ENCODE measurements at regions not wholly inside any gene's neighbourhood (a gene's known extent, or its start where the extent isn't known, plus 50 kb on each side); places are given as distances from the start of the nearest gene placed in this dataset.

DNA sequence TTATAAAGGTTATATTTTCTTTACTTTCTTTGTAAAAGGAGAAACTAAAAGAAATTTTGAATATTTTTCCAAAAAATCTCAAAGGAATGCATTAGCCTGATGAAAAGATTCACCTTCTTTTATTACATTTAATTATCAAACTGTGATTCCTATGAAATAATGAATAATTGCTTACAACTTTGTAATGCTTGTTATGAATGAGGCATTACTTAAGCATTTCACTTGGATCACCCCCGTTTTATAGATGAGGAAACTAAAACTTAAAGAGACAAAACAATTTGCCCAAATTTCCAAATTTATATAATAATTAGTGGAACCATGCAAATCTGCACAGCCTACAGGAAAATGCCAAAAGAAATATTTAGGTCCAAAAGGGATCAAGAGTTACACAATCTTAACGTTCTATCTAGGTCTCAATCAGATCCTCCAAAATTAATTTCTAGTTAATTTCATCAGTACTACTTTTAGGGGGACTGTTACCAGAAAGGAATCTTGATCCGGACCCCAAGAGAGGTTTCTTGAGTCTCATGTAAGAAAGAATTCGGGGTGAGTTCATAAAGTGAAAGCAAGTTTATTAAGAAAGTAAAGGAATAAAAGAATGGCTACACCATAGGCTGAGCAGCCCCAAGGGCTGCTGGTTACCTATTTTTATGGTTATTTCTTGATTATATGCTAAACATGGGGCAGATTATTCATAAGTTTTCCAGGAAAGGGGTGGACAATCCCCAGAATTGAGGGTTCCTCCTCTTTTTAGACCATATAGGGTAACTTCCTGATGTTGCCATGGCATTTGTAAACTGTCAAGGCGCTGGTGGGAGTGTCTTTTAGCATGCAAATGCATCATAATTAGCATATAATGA, 288.0 kb downstream of the ADGB start:
- no peak for ATAC-seq
- CTCF ChIA-PET (ENCODE audit: low intra/inter-chr PET ratio, low total read pairs): no interaction called here
- no peak overlapping the region for H3K9ac ChIP-seq (ENCODE audit: insufficient read depth, low read depth, low read length)
- in situ Hi-C loops (cut with HindIII; ENCODE audit: extremely low pct_ligation_motif_present, low pct_unique_long_range_greater_than_20kb) (no loop called here), intact Hi-C loops (cut with micrococcal nuclease; ENCODE audit: unreplicated experiment) (no loop called here)
- H3K4me3 ChIP-seq (replicated peaks in 1 of 3; ENCODE audit: insufficient read depth in 1 of 3, low read depth in 2 of 3, low read length in 3 of 3): no peak overlapping the region
- POLR2A ChIA-PET: no interaction called here
- BruUV-seq (replicated peaks): no TSS peak
- 26% methylated on average over 5 of the region's 5 CpGs for WGBS (ENCODE audit: low lambda C conversion rate)
- H2AFZ ChIP-seq (ENCODE audit: low read length): no peak overlapping the region
- peaks cover 10% of the 10 kb centered on the region; the same call in 1 of the 2 replicates for H3K4me1 ChIP-seq (ENCODE audit: insufficient read depth, low read length)
- 0 out of 2 replicates have a peak overlapping the region, but pooled peaks have one; percentile 5 for H3K4me2 ChIP-seq (ENCODE audit: low read depth, low read length)
- no peaks in the 10 kb centered on the region for H3K27me3 ChIP-seq (ENCODE audit: control insufficient read depth in 1 of 2, insufficient read depth in 2 of 2, low read length in 2 of 2)
- no peaks in the 10 kb centered on the region for H3K79me2 ChIP-seq (ENCODE audit: insufficient read depth, low read length)
- DNase-seq (ENCODE audit: low spot score): no peak
- H4K20me1 ChIP-seq (ENCODE audit: insufficient read depth, low read length): no peaks in the 10 kb centered on the region
- no peak overlapping the region for H3K27ac ChIP-seq (ENCODE audit: extremely low read length, insufficient read depth, low read length)
- H3K9me3 ChIP-seq (ENCODE audit: low read length): no peaks in the 10 kb centered on the region
- no peaks in the 10 kb centered on the region for H3K36me3 ChIP-seq (replicated peaks in 1 of 2; ENCODE audit: control insufficient read depth in 1 of 2, insufficient read depth in 2 of 2, low read length in 2 of 2)
- no peak for FAIRE-seq
- no peak for TF ChIP-seq ZNF775 (CRISPR knock-in tag; IDR thresholded peaks at IDR 0.05; ENCODE audit: borderline replicate concordance)
- no peak for TF ChIP-seq ZNF562 (CRISPR knock-in tag; IDR thresholded peaks at IDR 0.05; ENCODE audit: borderline replicate concordance)
- no peak for TF ChIP-seq ZNF318 (CRISPR knock-in tag; IDR thresholded peaks at IDR 0.05)
- no peak for TF ChIP-seq ATF2 (CRISPR knock-in tag; IDR thresholded peaks at IDR 0.05)
- TF ChIP-seq, protein P1, sequence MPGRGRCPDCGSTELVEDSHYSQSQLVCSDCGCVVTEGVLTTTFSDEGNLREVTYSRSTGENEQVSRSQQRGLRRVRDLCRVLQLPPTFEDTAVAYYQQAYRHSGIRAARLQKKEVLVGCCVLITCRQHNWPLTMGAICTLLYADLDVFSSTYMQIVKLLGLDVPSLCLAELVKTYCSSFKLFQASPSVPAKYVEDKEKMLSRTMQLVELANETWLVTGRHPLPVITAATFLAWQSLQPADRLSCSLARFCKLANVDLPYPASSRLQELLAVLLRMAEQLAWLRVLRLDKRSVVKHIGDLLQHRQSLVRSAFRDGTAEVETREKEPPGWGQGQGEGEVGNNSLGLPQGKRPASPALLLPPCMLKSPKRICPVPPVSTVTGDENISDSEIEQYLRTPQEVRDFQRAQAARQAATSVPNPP (CRISPR knock-in tag; IDR thresholded peaks at IDR 0.05): no peak
- TF ChIP-seq, protein P2, sequence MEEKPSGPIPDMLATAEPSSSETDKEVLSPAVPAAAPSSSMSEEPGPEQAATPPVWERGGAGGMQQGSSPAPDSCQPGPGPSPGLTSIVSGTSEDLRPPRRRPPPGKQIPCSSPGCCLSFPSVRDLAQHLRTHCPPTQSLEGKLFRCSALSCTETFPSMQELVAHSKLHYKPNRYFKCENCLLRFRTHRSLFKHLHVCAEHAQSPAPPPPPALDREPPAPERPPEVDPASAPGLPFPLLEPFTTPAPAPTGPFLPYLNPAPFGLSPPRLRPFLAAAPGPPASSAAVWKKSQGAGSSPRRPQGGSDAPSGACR (CRISPR knock-in tag; IDR thresholded peaks at IDR 0.05): no peak
- no peak for TF ChIP-seq ZNF367 (CRISPR knock-in tag; IDR thresholded peaks at IDR 0.05; ENCODE audit: borderline replicate concordance)
- no peak for TF ChIP-seq HMGA1 (CRISPR knock-in tag; conservative IDR thresholded peaks at IDR 0.05)
- no peak for TF ChIP-seq MBD4 (IDR thresholded peaks at IDR 0.05; ENCODE audit: borderline replicate concordance, low read length)
- TF ChIP-seq HMG20B (CRISPR knock-in tag; conservative IDR thresholded peaks at IDR 0.05): no peak
- no peak for TF ChIP-seq MED13 (CRISPR knock-in tag; IDR thresholded peaks at IDR 0.05)
- no peak for TF ChIP-seq KDM3A (CRISPR knock-in tag; IDR thresholded peaks at IDR 0.05; ENCODE audit: low read depth)
- TF ChIP-seq ZNF672 (CRISPR knock-in tag; IDR thresholded peaks at IDR 0.05): no peak
